A549 (cell line): ENCODE measurements at regions not wholly inside any gene's neighbourhood (a gene's known extent, or its start where the extent isn't known, plus 50 kb on each side); places are given as distances from the start of the nearest gene placed in this dataset.

ENCODE experiments used
- ATAC-seq, 2 experiments: fragments of 200-7000 bp in 1 of 2; fragments of >200 bp in 1 of 2; cut with Nextera tagmentation in 1 of 2; cut with Tn5 transposase in 1 of 2; 3 replicates each; pipeline versions ENCODE4 v1.8.0 to v1.9.1; 2018 to 2020; ENCODE audit warnings: mild to moderate bottlenecking in 1 of 2, moderate library complexity in 1 of 2
- CTCF ChIA-PET: fragments of 300-600 bp; sonication (Branson Sonifier 250); formaldehyde crosslinking; extraction: SDS; loops from one replicate; lab custom pipeline; 2021; ENCODE audit warnings: antibody characterized with exemption, inconsistent platforms; lab: Yijun Ruan, JAX
- POLR2A ChIA-PET: fragments of 350-600 bp; formaldehyde crosslinking; extraction: SDS; loops from one replicate; lab custom pipeline; 2021; ENCODE audit warnings: antibody characterized with exemption, inconsistent platforms; lab: Yijun Ruan, JAX
- DNase-seq, 2 experiments: peaks; one replicate each; pipeline versions ENCODE4 v3.0.0 to v3.0.0-alpha.2; 2011 to 2016; ENCODE audit warnings: low read depth in 1 of 2, low spot score in 1 of 2
- FAIRE-seq: peaks from 2 replicates; lab custom pipeline; 2011; peaks lifted over from hg19 to GRCh38; lab: Jason Lieb, UNC
- H3K27ac ChIP-seq, 2 experiments: fragments of >200 bp; sonication (Bioruptor Twin); formaldehyde crosslinking; 3 replicates each; pipeline ENCODE4 v1.5.1; 2016 to 2017
- H3K4me1 ChIP-seq: fragments of >200 bp; sonication (Bioruptor Twin); formaldehyde crosslinking; 3 replicates; pipeline ENCODE4 v1.6.1; 2016
- H3K4me2 ChIP-seq: fragments of >200 bp; sonication (Bioruptor Twin); formaldehyde crosslinking; 3 replicates; pipeline ENCODE4 v1.6.1; 2016
- H3K4me3 ChIP-seq: fragments of >200 bp; sonication (Bioruptor Twin); formaldehyde crosslinking; 3 replicates; pipeline ENCODE4 v1.5.1; 2016
- H3K9me3 ChIP-seq: fragments of >200 bp; sonication (Bioruptor Twin); formaldehyde crosslinking; 3 replicates; pipeline ENCODE4 v1.6.1; 2016
- CBX2 ChIP-seq: fragments of 200-600 bp; sonication (generic); IDR thresholded peaks from 2 replicates; pipeline ENCODE4 v1.6.1; 2016; ENCODE audit warnings: low read depth, mild to moderate bottlenecking, borderline replicate concordance
- CHD2 ChIP-seq: fragments of 150-350 bp; IDR thresholded peaks from 2 replicates; pipeline ENCODE4 v1.6.1; 2014; ENCODE audit warnings: low read length; ENCODE audit not compliant: partially characterized antibody
- EHF ChIP-seq: fragments of 250-450 bp; sonication (Bioruptor Pico); IDR thresholded peaks from 2 replicates; pipeline ENCODE4 v1.5.0; 2020; ENCODE audit warnings: mild to moderate bottlenecking
- EHMT2 ChIP-seq: fragments of 200-600 bp; sonication (generic); IDR thresholded peaks from 2 replicates; pipeline ENCODE4 v1.6.1; 2016; ENCODE audit warnings: antibody characterized with exemption, low read depth, mild to moderate bottlenecking, moderate library complexity
- EP300 ChIP-seq, 2 experiments: fragments of >200 bp; sonication (Bioruptor Twin); formaldehyde crosslinking; IDR thresholded peaks; 2 replicates in 1 of 2; 3 replicates in 1 of 2; pipeline ENCODE4 v1.6.1; 2016 to 2017
- ESRRA ChIP-seq: fragments of 150-350 bp; IDR thresholded peaks from 2 replicates; pipeline ENCODE4 v1.6.1; 2014; ENCODE audit warnings: mild to moderate bottlenecking, low read length, borderline replicate concordance
- FOXS1 ChIP-seq: fragments of 250-450 bp; sonication (Bioruptor Pico); IDR thresholded peaks from 2 replicates; pipeline ENCODE4 v1.5.0; 2020; ENCODE audit warnings: mild to moderate bottlenecking, moderate library complexity
- HEYL ChIP-seq: fragments of 250-450 bp; sonication (Bioruptor Pico); IDR thresholded peaks from 2 replicates; pipeline ENCODE4 v1.8.0; 2021; ENCODE audit warnings: mild to moderate bottlenecking, moderate library complexity
- HOXA7 ChIP-seq: fragments of 250-450 bp; sonication (Bioruptor Pico); IDR thresholded peaks from 2 replicates; pipeline ENCODE4 v1.5.0; 2020; ENCODE audit warnings: mild to moderate bottlenecking, moderate library complexity
- HOXB13 ChIP-seq: fragments of 250-450 bp; sonication (Bioruptor Pico); IDR thresholded peaks from 2 replicates; pipeline ENCODE4 v1.5.0; 2020; ENCODE audit warnings: low read depth, mild to moderate bottlenecking, moderate library complexity
- HOXB5 ChIP-seq: fragments of 250-450 bp; sonication (Bioruptor Pico); IDR thresholded peaks from 2 replicates; pipeline ENCODE4 v1.5.0; 2020; ENCODE audit warnings: mild to moderate bottlenecking, moderate library complexity
- JUN ChIP-seq, 2 experiments: fragments of >200 bp; sonication (Bioruptor Twin); formaldehyde crosslinking; IDR thresholded peaks; 2 replicates in 1 of 2; 3 replicates in 1 of 2; pipeline ENCODE4 v1.6.1; 2016 to 2017
- KDM5A ChIP-seq: fragments of 200-600 bp; sonication (generic); IDR thresholded peaks from 2 replicates; pipeline ENCODE4 v1.6.1; 2016; ENCODE audit warnings: antibody characterized with exemption, mild to moderate bottlenecking
- NFE2L2 ChIP-seq: fragments of 150-350 bp; conservative IDR thresholded peaks from 2 replicates; pipeline ENCODE4 v1.6.1; 2014; ENCODE audit warnings: low read length
- NPAS2 ChIP-seq: fragments of 250-450 bp; sonication (Bioruptor Pico); IDR thresholded peaks from 2 replicates; pipeline ENCODE4 v1.8.0; 2022; ENCODE audit warnings: mild to moderate bottlenecking, moderate library complexity, borderline replicate concordance
- RARB ChIP-seq: fragments of 250-450 bp; sonication (Bioruptor Pico); IDR thresholded peaks from 2 replicates; pipeline ENCODE4 v1.8.0; 2021; ENCODE audit warnings: mild to moderate bottlenecking, moderate library complexity
- RCOR1 ChIP-seq: fragments of 150-350 bp; IDR thresholded peaks from 2 replicates; pipeline ENCODE4 v1.6.1; 2014; ENCODE audit warnings: antibody characterized with exemption, low read length, low read depth
- RNF2 ChIP-seq: fragments of 200-600 bp; sonication (generic); IDR thresholded peaks from 2 replicates; pipeline ENCODE4 v1.6.1; 2016; ENCODE audit warnings: low read depth, mild to moderate bottlenecking, antibody characterized with exemption, moderate library complexity, borderline replicate concordance
- SREBF2 ChIP-seq: fragments of 450-650 bp; IDR thresholded peaks from 2 replicates; pipeline ENCODE4 v1.6.1; 2014; ENCODE audit warnings: mild to moderate bottlenecking, moderate library complexity
- TFCP2L1 ChIP-seq: fragments of 250-450 bp; sonication (Bioruptor Pico); IDR thresholded peaks from 2 replicates; pipeline ENCODE4 v1.5.0; 2021; ENCODE audit warnings: mild to moderate bottlenecking
- WGBS: methylation state at CpG from one replicate; pipeline ENCODE4 v1.1.6; 2017; ENCODE audit errors: missing lambda C conversion rate; 5-methylcytosine and 5-hydroxymethylcytosine counted together
- TF ChIP-seq, protein P1 (sequence below): fragments of 450-650 bp; IDR thresholded peaks from 2 replicates; pipeline ENCODE4 v1.6.1; 2014; ENCODE audit warnings: antibody characterized with exemption
- TF ChIP-seq, protein P2 (sequence below): fragments of 250-450 bp; sonication (Bioruptor Pico); IDR thresholded peaks from 2 replicates; pipeline ENCODE4 v1.5.0; 2021; ENCODE audit warnings: mild to moderate bottlenecking, moderate library complexity, borderline replicate concordance
- TF ChIP-seq, protein P3 (sequence below): IDR thresholded peaks from 2 replicates; pipeline ENCODE4 v1.6.1; 2012
- TF ChIP-seq, protein P4 (sequence below): fragments of >200 bp; sonication (Bioruptor Twin); formaldehyde crosslinking; IDR thresholded peaks from 3 replicates; pipeline ENCODE4 v1.6.1; 2016

DNA sequence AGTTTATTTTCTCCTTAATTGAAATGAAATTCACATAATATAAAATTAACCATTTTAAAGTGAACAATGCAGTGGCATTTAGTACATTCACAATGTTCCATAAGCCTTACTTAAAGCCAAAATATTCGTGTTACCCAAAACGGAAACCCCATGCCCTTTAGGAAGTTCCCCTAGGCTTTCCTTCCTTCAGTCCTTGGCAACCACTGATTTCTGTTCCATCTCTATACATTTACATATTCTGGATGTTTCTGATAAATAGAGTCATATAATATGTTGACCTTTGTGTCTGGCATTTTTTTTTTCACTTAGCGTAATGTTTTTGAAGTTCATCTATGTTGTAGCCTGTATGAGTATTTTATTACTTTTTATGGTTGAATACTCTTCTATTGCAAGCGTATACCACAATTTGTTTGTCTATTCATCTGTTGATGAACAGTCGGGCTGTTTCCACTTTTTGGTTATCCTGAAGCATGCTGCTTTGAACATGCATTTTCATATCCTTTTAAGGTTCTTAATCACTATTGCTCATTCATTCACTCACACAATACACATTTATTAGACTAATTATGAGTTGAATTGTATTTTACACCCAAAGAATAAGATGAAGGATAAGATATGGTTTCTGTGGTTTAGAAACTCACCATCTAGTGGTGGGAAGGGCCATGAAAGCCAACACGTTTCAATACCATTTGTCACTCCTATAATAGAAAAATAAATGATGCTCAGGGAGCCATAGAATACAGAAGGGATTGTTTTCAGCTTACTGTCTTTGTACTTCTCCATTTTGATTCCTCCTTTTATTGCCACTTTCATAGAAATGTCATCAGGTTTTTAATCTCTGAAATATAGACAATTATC lies 408.2 kb upstream of the CBLB start:
- Histone ChIP-seq H3K4me3 (no peak overlapping the region), H3K9me3 (no peaks in the 10 kb centered on the region), H3K27ac (no peak overlapping the region), H3K4me1 (no peaks in the 10 kb centered on the region), H3K4me2 (no peak overlapping the region)
- TF ChIP-seq EP300 (IDR thresholded peaks at IDR 0.05) = no peak
- no peak for TF ChIP-seq CBX2
- no peak for TF ChIP-seq SREBF2
- no peak for TF ChIP-seq KDM5A
- TF ChIP-seq ESRRA = no peak
- TF ChIP-seq, protein P1, sequence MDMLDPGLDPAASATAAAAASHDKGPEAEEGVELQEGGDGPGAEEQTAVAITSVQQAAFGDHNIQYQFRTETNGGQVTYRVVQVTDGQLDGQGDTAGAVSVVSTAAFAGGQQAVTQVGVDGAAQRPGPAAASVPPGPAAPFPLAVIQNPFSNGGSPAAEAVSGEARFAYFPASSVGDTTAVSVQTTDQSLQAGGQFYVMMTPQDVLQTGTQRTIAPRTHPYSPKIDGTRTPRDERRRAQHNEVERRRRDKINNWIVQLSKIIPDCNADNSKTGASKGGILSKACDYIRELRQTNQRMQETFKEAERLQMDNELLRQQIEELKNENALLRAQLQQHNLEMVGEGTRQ = no peak
- TF ChIP-seq NPAS2 (CRISPR knock-in tag) = no peak
- TF ChIP-seq, protein P2, sequence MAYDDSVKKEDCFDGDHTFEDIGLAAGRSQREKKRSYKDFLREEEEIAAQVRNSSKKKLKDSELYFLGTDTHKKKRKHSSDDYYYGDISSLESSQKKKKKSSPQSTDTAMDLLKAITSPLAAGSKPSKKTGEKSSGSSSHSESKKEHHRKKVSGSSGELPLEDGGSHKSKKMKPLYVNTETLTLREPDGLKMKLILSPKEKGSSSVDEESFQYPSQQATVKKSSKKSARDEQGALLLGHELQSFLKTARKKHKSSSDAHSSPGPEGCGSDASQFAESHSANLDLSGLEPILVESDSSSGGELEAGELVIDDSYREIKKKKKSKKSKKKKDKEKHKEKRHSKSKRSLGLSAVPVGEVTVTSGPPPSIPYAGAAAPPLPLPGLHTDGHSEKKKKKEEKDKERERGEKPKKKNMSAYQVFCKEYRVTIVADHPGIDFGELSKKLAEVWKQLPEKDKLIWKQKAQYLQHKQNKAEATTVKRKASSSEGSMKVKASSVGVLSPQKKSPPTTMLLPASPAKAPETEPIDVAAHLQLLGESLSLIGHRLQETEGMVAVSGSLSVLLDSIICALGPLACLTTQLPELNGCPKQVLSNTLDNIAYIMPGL (CRISPR knock-in tag) = no peak
- no peak for TF ChIP-seq HEYL
- TF ChIP-seq, protein P3, sequence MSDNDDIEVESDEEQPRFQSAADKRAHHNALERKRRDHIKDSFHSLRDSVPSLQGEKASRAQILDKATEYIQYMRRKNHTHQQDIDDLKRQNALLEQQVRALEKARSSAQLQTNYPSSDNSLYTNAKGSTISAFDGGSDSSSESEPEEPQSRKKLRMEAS = no peak
- no peak for TF ChIP-seq RARB (CRISPR knock-in tag)
- no peak for TF ChIP-seq CHD2
- no peak for TF ChIP-seq EHF (CRISPR knock-in tag)
- no peak for TF ChIP-seq HOXB13 (CRISPR knock-in tag)
- ChIA-PET CTCF (no interaction called here), POLR2A (no interaction called here)
- DNase-seq = no peak
- FAIRE-seq = no peak
- 50% methylated on average over 6 of the region's 6 CpGs for WGBS
- ATAC-seq = no peak

DNA sequence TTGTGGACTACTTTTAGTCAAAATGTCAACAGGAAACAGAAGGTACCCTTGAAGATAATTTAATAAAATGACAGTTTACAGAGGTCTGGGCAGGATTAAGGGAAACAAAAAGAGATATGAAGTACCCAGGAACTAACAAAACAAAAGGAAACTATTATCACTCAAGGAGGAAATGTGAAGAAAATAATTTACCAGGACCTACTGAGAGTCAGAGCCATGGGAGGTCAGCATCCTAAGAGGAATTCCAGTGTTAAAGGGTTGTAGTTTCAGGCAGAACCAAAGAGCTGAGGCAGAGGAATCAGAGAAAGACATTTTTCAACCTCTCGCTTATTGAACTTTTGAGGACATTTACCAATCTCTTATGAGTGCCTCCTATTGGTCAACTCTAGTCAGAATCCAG lies 408.9 kb upstream of the CBLB start:
- Histone ChIP-seq H3K4me3 (no peak overlapping the region), H3K9me3 (no peaks in the 10 kb centered on the region), H3K4me2 (no peak overlapping the region), H3K4me1 (no peaks in the 10 kb centered on the region), H3K27ac (no peak overlapping the region)
- ChIA-PET CTCF (no interaction called here), POLR2A (no interaction called here)
- no peak for FAIRE-seq
- DNase-seq = no peak
- 100% methylated on average over 1 of the region's 1 CpG for WGBS
- no peak for TF ChIP-seq RNF2
- no peak for TF ChIP-seq RARB (CRISPR knock-in tag)
- no peak for ATAC-seq

DNA sequence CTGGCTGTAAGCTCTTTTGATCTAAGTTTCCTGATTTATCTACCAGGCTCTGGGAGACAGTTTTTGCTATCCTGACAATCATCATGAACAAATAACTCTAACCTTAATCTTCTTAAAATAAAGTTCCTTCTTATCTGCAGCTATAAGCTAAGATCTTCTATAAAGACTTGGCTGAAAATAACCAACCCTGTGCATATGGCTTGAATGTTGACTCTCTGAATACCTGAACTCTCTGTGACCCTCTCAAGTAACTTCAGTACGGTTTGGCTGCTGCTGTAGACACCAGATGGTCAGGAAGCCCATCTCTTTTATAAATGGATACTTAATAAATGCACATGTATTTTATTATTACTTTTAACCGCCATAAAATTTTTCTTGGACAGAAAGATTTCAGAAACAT lies 412.4 kb upstream of the CBLB start:
- ATAC-seq (no peak), FAIRE-seq (no peak), DNase-seq (no peak)
- no peak overlapping the region for H3K4me3 ChIP-seq
- WGBS = 3% methylated on average over 2 of the region's 2 CpGs
- H3K4me2 ChIP-seq = no peak overlapping the region
- no peaks in the 10 kb centered on the region for H3K4me1 ChIP-seq
- TF ChIP-seq, protein P4, sequence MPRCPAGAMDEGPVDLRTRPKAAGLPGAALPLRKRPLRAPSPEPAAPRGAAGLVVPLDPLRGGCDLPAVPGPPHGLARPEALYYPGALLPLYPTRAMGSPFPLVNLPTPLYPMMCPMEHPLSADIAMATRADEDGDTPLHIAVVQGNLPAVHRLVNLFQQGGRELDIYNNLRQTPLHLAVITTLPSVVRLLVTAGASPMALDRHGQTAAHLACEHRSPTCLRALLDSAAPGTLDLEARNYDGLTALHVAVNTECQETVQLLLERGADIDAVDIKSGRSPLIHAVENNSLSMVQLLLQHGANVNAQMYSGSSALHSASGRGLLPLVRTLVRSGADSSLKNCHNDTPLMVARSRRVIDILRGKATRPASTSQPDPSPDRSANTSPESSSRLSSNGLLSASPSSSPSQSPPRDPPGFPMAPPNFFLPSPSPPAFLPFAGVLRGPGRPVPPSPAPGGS = no peak
- TF ChIP-seq, protein P2 (CRISPR knock-in tag) = no peak
- TF ChIP-seq EHMT2 (no peak), SREBF2 (no peak), RNF2 (no peak), NFE2L2 (no peak), RCOR1 (no peak), JUN (IDR thresholded peaks at IDR 0.05) (no peak), KDM5A (no peak), FOXS1 (CRISPR knock-in tag) (no peak), TFCP2L1 (CRISPR knock-in tag) (no peak), HOXB5 (no peak), HOXA7 (CRISPR knock-in tag) (no peak)
- TF ChIP-seq, all 56 proteins: peak for 0
- H3K9me3 ChIP-seq = no peaks in the 10 kb centered on the region
- ChIA-PET CTCF (no interaction called here), POLR2A (no interaction called here)
- H3K27ac ChIP-seq = no peak overlapping the region
